ENCODE measurements at regions not wholly inside any gene's neighbourhood (a gene's known extent, or its start where the extent isn't known, plus 50 kb on each side); places are given as distances from the start of the nearest gene placed in this dataset.

GRCh38 chr3:117836296-117836695, 1126.7 kb downstream of the TUSC7 start:
- ChIA-PET CTCF (ENCODE audit: partially characterized antibody) (no interaction called here), POLR2A (ENCODE audit: partially characterized antibody) (no interaction called here)
- no peak overlapping the region for H2AK5ac ChIP-seq (ENCODE audit: low read depth, low read length)
- no peak overlapping the region for H2BK15ac ChIP-seq (ENCODE audit: low read length)
- no peak overlapping the region for H3K4me2 ChIP-seq (ENCODE audit: insufficient read depth in 1 of 2, low read depth in 2 of 2, low read length in 2 of 2)
- no peak overlapping the region for H3K4me3 ChIP-seq (ENCODE audit: extremely low read depth in 1 of 4, insufficient read depth in 2 of 4, low read depth in 3 of 4, low read length in 4 of 4)
- H3K9ac ChIP-seq (replicated peaks in 1 of 4; ENCODE audit: extremely low read depth in 1 of 4, low read depth in 3 of 4, low read length in 3 of 4), result no peak overlapping the region
- no peak overlapping the region for H3K4ac ChIP-seq (replicated peaks; ENCODE audit: insufficient read length, low read depth, low read length)
- H2BK120ac ChIP-seq (replicated peaks; ENCODE audit: low read depth, low read length), result no peak overlapping the region
- H2BK5ac ChIP-seq (ENCODE audit: low read depth, low read length), result no peak overlapping the region
- no peaks in the 10 kb centered on the region for H3K4me1 ChIP-seq (replicated peaks in 1 of 4; ENCODE audit: control insufficient read depth in 3 of 4, insufficient read depth in 4 of 4, low read length in 3 of 4)
- no peak overlapping the region for H3K23ac ChIP-seq (ENCODE audit: insufficient read length)
- 82% methylated on average over 1 of the region's 1 CpG; no CpG with 5 or more reads in 1 of the 2 experiments for WGBS, 2 experiments (ENCODE audit: extremely low coverage in 1 of 2, insufficient coverage in 1 of 2, insufficient read length in 1 of 2, insufficient replicate concordance in 2 of 2, low coverage in 1 of 2, low lambda C conversion rate in 2 of 2, missing lambda C conversion rate in 1 of 2)
- no peak overlapping the region for H3K14ac ChIP-seq (ENCODE audit: insufficient read length)
- no peak for FAIRE-seq
- no peak overlapping the region for H2AFZ ChIP-seq (ENCODE audit: low read length)
- no peak overlapping the region for H3K27ac ChIP-seq (ENCODE audit: low read depth, low read length)
- H4K91ac ChIP-seq (replicated peaks; ENCODE audit: insufficient read length, low read length), result no peak overlapping the region
- no peak overlapping the region for H3K56ac ChIP-seq (replicated peaks; ENCODE audit: insufficient read length, low read depth, low read length)
- H3K23me2 ChIP-seq (ENCODE audit: low read depth, low read length), result no peaks in the 10 kb centered on the region
- H3K27me3 ChIP-seq (replicated peaks in 1 of 4; ENCODE audit: control insufficient read depth in 3 of 4, extremely low read depth in 1 of 4, insufficient read depth in 3 of 4, low read length in 3 of 4), result no peaks in the 10 kb centered on the region
- no peak overlapping the region for H4K8ac ChIP-seq (ENCODE audit: extremely low read depth, insufficient read depth, low read length)
- no peak overlapping the region for H4K5ac ChIP-seq (ENCODE audit: insufficient read length, low read depth, low read length)
- no peak overlapping the region for H2BK12ac ChIP-seq (ENCODE audit: low read depth, low read length)
- DNase-seq (ENCODE audit: low read depth in 1 of 2, low spot score in 2 of 2), result no peak
- H2BK20ac ChIP-seq (ENCODE audit: low read length), result no peak overlapping the region
- H3K18ac ChIP-seq (ENCODE audit: extremely low read depth, low read length), result no peak overlapping the region
- H3K79me2 ChIP-seq (ENCODE audit: control insufficient read depth in 1 of 2, insufficient read depth in 2 of 2, low read length in 2 of 2), result no peaks in the 10 kb centered on the region
- no peak for TF ChIP-seq BACH1 (IDR thresholded peaks at IDR 0.05; ENCODE audit: low read length)
- no peak for TF ChIP-seq KDM5A (IDR thresholded peaks at IDR 0.05; ENCODE audit: low read length)
- TF ChIP-seq PHF8 (conservative IDR thresholded peaks at IDR 0.05; ENCODE audit: low read depth, low read length), result no peak
- no peak for TF ChIP-seq ZNF274 (IDR thresholded peaks at IDR 0.05; ENCODE audit: borderline replicate concordance, extremely low read depth, low read length)
- no peak for TF ChIP-seq HDAC2 (IDR thresholded peaks at IDR 0.05; ENCODE audit: borderline replicate concordance in 1 of 2, low read depth in 2 of 2, low read length in 2 of 2)
- no peak for TF ChIP-seq TCF12 (IDR thresholded peaks at IDR 0.05; ENCODE audit: low read depth, low read length)
- TF ChIP-seq KDM4A (IDR thresholded peaks at IDR 0.05; ENCODE audit: low read depth, low read length, severe bottlenecking), result no peak
- no peak for TF ChIP-seq SIRT6 (IDR thresholded peaks at IDR 0.05; ENCODE audit: low read length)
- no peak for TF ChIP-seq TEAD4 (IDR thresholded peaks at IDR 0.05; ENCODE audit: low read depth, low read length)
- TF ChIP-seq MAFK (IDR thresholded peaks at IDR 0.05; ENCODE audit: low read depth, low read length), result no peak
- no peak for TF ChIP-seq SP1 (IDR thresholded peaks at IDR 0.05; ENCODE audit: low read depth, low read length)
- no peak for TF ChIP-seq USF2 (IDR thresholded peaks at IDR 0.05; ENCODE audit: low read length)
- no peak for TF ChIP-seq POU5F1 (IDR thresholded peaks at IDR 0.05; ENCODE audit: low read depth, low read length)
- no peak for TF ChIP-seq CHD1 (IDR thresholded peaks at IDR 0.05; ENCODE audit: low read depth, low read length)
- TF ChIP-seq NANOG (IDR thresholded peaks at IDR 0.05; ENCODE audit: insufficient read depth, low read depth, low read length, poor library complexity, severe bottlenecking), result no peak
- no peaks in the 10 kb centered on the region for H3K79me1 ChIP-seq (ENCODE audit: low read depth, low read length)
- no peaks in the 10 kb centered on the region for H3K9me3 ChIP-seq (ENCODE audit: insufficient read depth in 2 of 2, low read depth in 1 of 2, low read length in 1 of 2)
- no peaks in the 10 kb centered on the region for H3K36me3 ChIP-seq (ENCODE audit: control insufficient read depth in 2 of 4, insufficient read depth in 4 of 4, low read length in 3 of 4)
- no peaks in the 10 kb centered on the region for H4K20me1 ChIP-seq (replicated peaks in 1 of 2; ENCODE audit: control insufficient read depth in 1 of 2, insufficient read depth in 2 of 2, low read length in 2 of 2)
